OCI-LY1 (cell line): ENCODE measurements at regions not wholly inside any gene's neighbourhood (a gene's known extent, or its start where the extent isn't known, plus 50 kb on each side); places are given as distances from the start of the nearest gene placed in this dataset.

Experiments
- CTCF ChIP-seq: fragments of 200-600 bp; sonication (generic), shearing (Covaris generic); IDR thresholded peaks from 2 replicates; pipeline ENCODE4 v1.5.1; 2017; ENCODE audit warnings: mild to moderate bottlenecking, antibody characterized with exemption, low read length, moderate library complexity, mixed read lengths
- EZH2 ChIP-seq: fragments of 200-600 bp; sonication (generic), shearing (Covaris generic); IDR thresholded peaks from 2 replicates; pipeline ENCODE4 v1.8.0; 2017; ENCODE audit warnings: borderline replicate concordance, mixed run types, mild to moderate bottlenecking, antibody characterized with exemption, low read length, moderate library complexity, mixed read lengths

GRCh38 chr1:103460511-103460910 is 65.0 kb upstream of the RNPC3 start:
- no peak for TF ChIP-seq CTCF
- TF ChIP-seq EZH2: no peak
